Hematopoietic multipotent progenitor cell treated with erythropoietin and hydrocortisone succinate and interleukin-3 and kit ligand, for 4 days (in vitro differentiated cells): ENCODE measurements at regions not wholly inside any gene's neighbourhood (a gene's known extent, or its start where the extent isn't known, plus 50 kb on each side); places are given as distances from the start of the nearest gene placed in this dataset.
"Not testable (repeated sequence)": the region's sequence is repeated elsewhere in the genome, so short reads cannot be mapped to it uniquely, and the experiment has no call there.

Experiments used
- DNase-seq: peaks from one replicate; pipeline ENCODE4 v3.0.0-alpha.2; 2015

- no peak for DNase-seq
These were observed 111.5 kb upstream of the ETV3 start for GRCh38 chr1:157249739-157250138.

GRCh38 chr1:157249326-157249725 is 111.1 kb upstream of the ETV3 start:
- DNase-seq: no peak

DNA sequence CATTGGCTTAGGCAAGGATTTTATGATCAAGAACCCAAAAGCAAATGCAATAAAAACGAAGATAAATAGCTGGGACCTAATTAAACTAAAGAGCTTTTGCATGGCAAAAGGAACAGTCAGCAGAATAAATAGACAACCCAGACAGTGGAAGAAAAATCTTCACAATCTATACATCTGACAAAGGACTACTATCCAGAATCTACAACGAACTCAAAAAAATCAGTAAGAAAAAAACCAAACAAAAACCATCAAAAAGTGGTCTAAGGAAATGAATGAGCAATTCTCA is 109.5 kb upstream of the ETV3 start:
- DNase-seq: not testable (repeated sequence)

- DNase-seq: no peak
These were observed 109.0 kb upstream of the ETV3 start for GRCh38 chr1:157247005-157247763.

- DNase-seq: no peak
These were observed 107.6 kb upstream of the ETV3 start for GRCh38 chr1:157245823-157246222.

GRCh38 chr1:157241185-157241538 is 103.0 kb upstream of the ETV3 start:
- DNase-seq: no peak

DNA sequence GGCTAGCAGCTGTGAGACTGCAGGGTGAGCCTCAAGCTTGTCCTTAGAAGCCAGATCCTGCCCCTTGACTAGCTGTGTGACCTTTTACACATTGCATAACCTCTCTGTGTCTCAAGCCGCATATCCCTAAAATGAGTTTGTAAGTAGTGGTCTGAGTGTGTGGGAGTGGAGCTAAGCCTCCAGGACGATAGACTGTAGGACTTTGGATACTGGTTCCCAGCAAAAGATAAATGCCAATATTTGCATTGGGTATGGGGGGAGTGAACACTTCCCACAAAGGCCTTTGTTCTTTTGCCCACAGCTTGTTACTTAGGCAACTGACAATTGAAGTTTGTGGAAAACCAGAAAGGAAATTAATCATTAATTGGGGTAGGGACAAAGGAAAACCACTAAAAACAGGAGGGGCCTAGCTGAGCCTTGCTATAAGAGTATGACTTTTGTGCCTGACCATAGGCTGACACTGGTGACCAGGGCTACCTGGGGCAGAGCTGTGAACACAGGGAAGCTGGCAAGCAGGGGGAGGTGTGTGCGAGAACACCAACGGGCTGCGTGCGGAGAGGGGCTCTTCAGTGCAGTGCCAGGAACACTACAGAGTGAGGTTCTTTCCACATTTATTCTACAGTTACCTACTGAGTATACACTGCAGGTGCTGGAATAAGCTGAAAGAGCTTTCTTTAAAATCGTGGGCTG is 102.4 kb upstream of the ETV3 start:
- peak; percentile 22 for DNase-seq

DNA sequence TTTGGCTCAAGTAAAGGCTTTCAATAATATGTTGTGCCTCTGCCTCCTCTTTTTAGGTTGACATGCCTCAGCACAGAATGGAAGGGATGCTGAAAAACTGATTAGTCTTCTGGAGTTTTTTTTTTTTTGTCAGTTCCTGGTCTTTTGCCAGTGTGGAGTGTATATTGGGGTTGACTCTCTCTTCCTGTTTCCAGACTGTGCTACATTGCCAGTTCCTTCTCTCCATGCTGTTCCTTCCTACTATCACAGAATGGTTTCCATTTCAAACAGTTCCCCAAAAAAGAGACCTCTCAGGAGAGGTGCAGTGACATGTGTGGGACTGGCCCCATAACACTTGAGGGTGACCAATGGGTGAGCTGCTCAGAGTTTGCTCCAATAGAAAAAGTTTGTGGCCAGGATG is 101.7 kb upstream of the ETV3 start:
- no peak for DNase-seq

DNA sequence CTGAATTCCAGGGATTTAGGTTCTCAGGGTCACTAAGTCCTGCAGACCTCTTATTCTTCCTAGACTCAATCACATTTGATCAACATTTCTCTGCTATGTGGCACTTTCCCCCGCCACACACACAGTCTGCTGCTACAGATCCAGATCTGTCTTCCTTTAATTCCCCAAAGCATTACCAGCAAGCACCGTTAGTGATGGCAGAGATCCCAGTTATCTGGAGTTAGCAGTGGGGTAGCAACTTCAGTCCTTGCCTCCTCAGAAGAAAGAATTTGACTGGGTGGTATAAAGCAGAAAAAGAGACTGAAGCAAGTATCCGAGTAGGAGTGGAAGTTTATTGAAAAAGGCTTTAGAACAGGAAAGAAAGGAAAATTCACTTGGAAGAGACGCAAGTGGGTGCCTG is 100.4 kb upstream of the ETV3 start:
- DNase-seq: peak; percentile 16

- no peak for DNase-seq
These were observed 99.8 kb upstream of the ETV3 start for GRCh38 chr1:157237981-157238380.

DNA sequence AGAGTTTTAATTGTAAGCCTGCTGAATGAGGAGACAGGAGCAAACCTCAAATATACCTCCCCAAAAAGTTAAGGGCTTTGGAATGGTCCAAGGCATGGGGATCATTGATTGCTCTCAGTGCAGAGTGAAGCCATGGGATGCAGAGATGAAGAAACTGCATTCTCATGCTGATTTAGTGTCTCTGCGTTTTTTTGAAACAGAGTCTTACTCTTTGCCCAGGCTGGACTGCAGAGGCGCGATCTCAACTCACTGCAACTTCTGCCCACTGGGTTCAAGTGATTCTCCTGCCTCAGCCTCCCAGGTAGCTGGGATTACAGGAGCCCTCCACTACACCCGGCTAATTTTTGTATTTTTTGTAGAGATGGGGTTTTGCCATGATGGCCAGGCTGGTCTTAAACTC is 99.3 kb upstream of the ETV3 start:
- no peak for DNase-seq

DNA sequence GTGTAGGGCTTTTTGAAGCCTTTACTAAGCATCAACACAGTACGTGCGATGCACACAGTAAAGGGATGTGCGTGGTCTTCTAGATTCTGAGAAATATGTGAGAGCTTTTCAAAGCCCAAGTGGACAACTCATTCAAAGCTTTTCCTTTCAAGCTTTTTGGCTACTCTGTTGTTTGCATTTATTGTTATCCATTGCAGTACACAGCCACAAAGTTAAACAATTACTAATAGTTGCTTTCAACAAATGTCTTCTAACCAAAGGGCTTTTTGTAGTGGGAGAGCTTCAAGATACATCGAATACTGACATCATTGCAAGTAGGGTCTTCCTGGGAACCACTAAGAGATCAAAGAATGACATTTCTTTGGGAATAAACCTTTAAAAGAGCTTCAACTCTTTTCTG is 97.9 kb upstream of the ETV3 start:
- DNase-seq: no peak

DNA sequence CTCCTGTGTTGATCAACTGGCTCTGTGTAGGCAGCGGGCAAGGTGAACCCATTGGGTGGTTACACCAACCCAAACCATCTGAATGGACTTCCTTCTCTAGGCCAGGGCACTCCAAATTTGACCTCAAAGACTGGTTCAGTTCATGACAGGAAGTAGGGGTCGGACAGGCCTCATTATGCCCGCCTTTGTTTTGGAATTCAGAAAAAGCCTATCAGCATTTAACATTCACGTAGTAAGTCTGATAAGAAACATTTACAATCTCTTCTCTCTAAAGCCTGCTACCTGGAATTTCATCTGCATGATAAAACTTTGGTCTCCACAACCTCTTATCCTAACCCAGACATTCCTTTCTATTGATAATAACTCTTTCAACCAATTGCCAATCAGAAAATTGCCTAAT is 97.1 kb upstream of the ETV3 start:
- peak; percentile 46 for DNase-seq

GRCh38 chr1:157234705-157235273 is 96.6 kb upstream of the ETV3 start:
- peak; percentile 50 for DNase-seq

DNA sequence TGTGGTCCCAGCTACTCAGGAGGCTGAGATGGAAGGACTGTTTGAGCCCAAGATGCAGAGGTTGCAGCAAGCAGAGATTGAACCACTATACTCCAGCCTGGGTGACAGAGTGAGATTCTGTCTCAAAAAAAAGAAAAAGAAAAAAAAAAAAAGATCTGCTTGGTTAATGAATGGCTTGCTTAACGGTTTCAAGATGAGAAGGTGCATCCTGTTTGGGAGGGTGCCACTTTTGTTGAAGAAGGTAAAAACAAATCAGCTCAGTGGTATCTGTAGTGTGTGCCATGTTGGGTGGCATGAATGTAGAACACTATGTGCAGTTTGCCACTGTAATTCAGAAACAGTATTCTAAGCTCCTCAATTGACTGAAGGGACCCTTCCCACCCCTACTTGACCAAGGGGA is 94.9 kb upstream of the ETV3 start:
- no peak for DNase-seq

GRCh38 chr1:157231846-157232525 is 93.8 kb upstream of the ETV3 start:
- DNase-seq: no peak

- DNase-seq: no peak
These were observed 92.3 kb upstream of the ETV3 start for GRCh38 chr1:157230500-157230899.

- no peak for DNase-seq
These were observed 89.5 kb upstream of the ETV3 start for GRCh38 chr1:157227700-157228099.

GRCh38 chr1:157226739-157227138 is 88.5 kb upstream of the ETV3 start:
- peak; percentile 54 for DNase-seq

GRCh38 chr1:157219600-157219999 is 81.4 kb upstream of the ETV3 start:
- DNase-seq: no peak

GRCh38 chr1:157219182-157219581 is 81.0 kb upstream of the ETV3 start:
- DNase-seq: no peak

DNA sequence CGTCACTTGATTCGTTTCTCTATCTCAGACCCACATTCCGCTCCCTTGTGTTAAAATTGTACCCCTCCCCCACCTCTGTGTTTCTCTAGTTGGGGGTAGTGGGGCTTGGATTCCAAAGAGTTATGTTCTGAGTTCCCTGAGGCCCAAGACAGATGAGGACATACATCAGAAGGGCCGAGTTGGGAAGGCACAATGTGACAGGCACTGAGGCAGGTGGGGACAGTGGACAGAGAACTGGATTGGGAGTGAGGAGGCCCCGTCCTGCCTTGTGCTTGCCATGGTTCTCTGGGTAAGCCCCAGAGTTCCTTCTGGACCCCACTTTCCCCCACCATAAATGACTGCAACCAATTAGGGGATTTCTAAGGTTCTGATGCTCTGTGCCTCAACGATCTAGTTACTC is 80.5 kb upstream of the ETV3 start:
- DNase-seq: no peak

GRCh38 chr1:157217486-157217885 is 79.3 kb upstream of the ETV3 start:
- no peak for DNase-seq

GRCh38 chr1:157213836-157214235 is 75.6 kb upstream of the ETV3 start:
- DNase-seq: no peak
